ENCODE measurements at regions not wholly inside any gene's neighbourhood (a gene's known extent, or its start where the extent isn't known, plus 50 kb on each side); places are given as distances from the start of the nearest gene placed in this dataset.
A peak's percentile ranks its signal among the peaks of the same experiment; 100 is the strongest.
"Not testable (repeated sequence)": the region's sequence is repeated elsewhere in the genome, so short reads cannot be mapped to it uniquely, and the experiment has no call there.

GRCh38 chr5:27875148-27875547 is 836.8 kb upstream of the CDH9 start:
- DNase-seq: no peak

- no peak for DNase-seq
These were observed 829.9 kb upstream of the CDH9 start for GRCh38 chr5:27868292-27868691.

GRCh38 chr5:27855491-27855890 is 817.1 kb upstream of the CDH9 start:
- no peak for DNase-seq

GRCh38 chr5:27854243-27854852 is 816.0 kb upstream of the CDH9 start:
- no peak for DNase-seq

GRCh38 chr5:27845248-27845647 is 806.9 kb upstream of the CDH9 start:
- DNase-seq: no peak

- not testable (repeated sequence) for DNase-seq
These were observed 798.3 kb upstream of the CDH9 start for GRCh38 chr5:27836704-27837103.

- DNase-seq: no peak
These were observed 794.5 kb upstream of the CDH9 start for GRCh38 chr5:27832886-27833285.

- no peak for DNase-seq
These were observed 792.2 kb upstream of the CDH9 start for GRCh38 chr5:27830546-27830945.

GRCh38 chr5:27821681-27822080 is 783.3 kb upstream of the CDH9 start:
- no peak for DNase-seq

GRCh38 chr5:27818888-27819287 is 780.5 kb upstream of the CDH9 start:
- peak in 1 of 51 donors; percentile 10 for DNase-seq

GRCh38 chr5:27814983-27815382 is 776.6 kb upstream of the CDH9 start:
- DNase-seq: no peak

- DNase-seq: no peak
These were observed 775.9 kb upstream of the CDH9 start for GRCh38 chr5:27814286-27814685.

GRCh38 chr5:27810458-27810857 is 772.1 kb upstream of the CDH9 start:
- no peak for DNase-seq

GRCh38 chr5:27797220-27797619 is 758.8 kb upstream of the CDH9 start:
- no peak for DNase-seq

- no peak for DNase-seq
These were observed 749.8 kb upstream of the CDH9 start for GRCh38 chr5:27788184-27788583.

GRCh38 chr5:27784317-27784716 is 745.9 kb upstream of the CDH9 start:
- DNase-seq: no peak

GRCh38 chr5:27778121-27778520 is 739.7 kb upstream of the CDH9 start:
- peak in 1 of 51 donors; percentile 3 for DNase-seq

GRCh38 chr5:27773636-27774035 is 735.2 kb upstream of the CDH9 start:
- DNase-seq: no peak

GRCh38 chr5:27773166-27773565 is 734.8 kb upstream of the CDH9 start:
- DNase-seq: no peak

GRCh38 chr5:27769748-27770402 is 731.5 kb upstream of the CDH9 start:
- DNase-seq: no peak

- no peak for DNase-seq
These were observed 710.5 kb upstream of the CDH9 start for GRCh38 chr5:27748847-27749246.

GRCh38 chr5:27743383-27743979 is 705.1 kb upstream of the CDH9 start:
- not testable (repeated sequence) for DNase-seq

GRCh38 chr5:27742805-27743204 is 704.4 kb upstream of the CDH9 start:
- no peak for DNase-seq
